ENCODE measurements at regions not wholly inside any gene's neighbourhood (a gene's known extent, or its start where the extent isn't known, plus 50 kb on each side); places are given as distances from the start of the nearest gene placed in this dataset.
"Not testable (repeated sequence)": the region's sequence is repeated elsewhere in the genome, so short reads cannot be mapped to it uniquely, and the experiment has no call there.

GRCh38 chr2:166381-166780 lies 97.5 kb downstream of the SH3YL1 start:
- peak; percentile 13 for DNase-seq

- DNase-seq: no peak
Observed at GRCh38 chr2:165530-165929, 98.3 kb downstream of the SH3YL1 start.

DNA sequence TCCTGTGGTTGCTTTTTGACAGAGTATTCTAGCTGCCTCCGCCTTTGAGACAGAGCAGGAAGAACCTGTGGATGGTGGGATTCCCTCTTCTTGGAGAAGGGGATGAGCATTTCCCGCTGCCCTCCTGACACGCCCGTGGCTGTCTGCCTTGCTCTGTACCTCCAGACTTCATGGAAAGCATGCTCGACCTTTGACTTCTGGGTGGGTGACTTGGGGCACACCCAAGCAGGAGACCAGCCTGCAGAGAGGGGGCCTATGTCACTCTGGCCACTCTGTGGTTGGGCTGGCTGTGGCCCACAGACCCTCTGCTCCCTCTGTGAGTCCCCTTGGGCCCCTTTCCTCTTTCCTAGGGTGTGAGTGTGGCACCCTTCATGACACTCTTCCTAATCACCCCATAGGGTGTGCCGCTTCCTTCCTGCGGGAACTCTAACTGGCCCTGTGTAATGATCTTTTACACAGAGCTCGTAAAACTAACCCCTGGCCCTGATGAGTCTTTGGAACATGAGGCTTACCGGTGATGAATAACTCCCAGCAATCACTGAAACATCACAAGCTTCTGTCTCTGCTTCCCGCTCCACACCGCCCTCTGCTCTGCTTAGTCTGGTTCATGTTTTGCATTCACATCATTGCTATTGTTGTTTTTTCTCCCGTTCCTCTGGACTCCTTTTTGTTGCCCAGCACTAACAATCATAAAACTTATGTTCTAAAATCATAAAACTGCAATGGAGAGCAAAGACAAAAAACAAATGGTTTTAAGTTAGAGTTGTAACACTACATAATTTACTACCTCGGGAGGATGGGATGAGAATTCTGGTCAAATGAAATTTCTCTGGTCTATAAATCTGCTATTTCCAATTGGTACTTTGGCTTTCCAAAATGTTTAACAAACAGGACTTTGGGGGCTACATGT lies 101.1 kb downstream of the SH3YL1 start:
- no peak for DNase-seq

DNA sequence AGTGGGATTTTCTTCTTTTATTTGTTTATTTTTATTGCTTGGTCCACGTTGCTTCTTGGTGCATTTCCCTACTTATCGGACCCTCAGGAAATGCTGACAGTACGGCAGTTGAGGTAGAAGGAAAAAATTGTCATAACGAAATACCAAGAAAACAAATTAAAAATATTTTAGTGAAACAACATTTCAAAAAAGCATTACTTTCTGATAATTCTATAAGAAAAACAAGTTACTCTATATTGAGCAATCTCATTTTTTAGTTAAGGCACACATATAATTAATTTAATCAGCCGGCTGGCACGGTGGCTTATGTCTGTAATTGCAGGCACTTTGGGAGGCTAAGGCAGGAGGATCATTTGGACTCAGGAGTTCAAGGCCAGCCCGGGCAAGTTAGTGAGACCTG lies 102.1 kb downstream of the SH3YL1 start:
- DNase-seq: no peak

DNA sequence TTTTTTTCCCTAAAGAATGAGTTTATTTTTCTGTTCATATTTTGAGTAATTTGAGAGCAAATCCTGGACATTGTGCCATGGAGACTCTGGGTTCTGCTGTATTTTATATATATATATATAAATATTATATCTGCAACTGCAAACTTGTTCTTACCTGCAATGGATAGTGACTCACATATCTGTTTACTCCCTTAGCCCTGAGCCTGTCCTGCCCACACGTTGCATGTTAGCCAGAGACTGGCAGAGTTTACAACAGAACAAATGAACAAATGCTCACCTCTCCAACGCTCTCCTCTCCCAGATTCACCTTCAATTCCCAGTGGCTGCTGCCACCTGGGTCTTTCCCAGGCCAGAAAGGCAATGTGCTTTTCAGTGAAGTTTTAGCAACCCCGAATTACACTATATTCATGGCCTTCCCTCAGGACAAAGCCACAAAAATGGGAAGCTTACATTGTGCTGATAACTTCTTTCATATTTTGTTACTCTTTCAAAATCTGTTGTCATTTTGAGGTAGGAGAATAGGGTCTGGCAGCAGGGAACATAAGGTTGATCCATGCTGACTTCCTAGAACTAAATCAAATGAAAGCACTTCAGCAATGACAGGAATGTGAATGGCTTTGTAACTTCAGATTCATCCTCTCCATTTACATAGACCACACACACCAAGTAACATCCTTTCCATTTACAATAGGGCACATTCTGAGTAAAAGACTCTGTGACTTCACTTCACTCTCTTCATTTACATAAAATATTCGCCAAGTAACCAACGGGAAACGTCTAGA lies 105.4 kb upstream of the FAM110C start:
- no peak for DNase-seq

DNA sequence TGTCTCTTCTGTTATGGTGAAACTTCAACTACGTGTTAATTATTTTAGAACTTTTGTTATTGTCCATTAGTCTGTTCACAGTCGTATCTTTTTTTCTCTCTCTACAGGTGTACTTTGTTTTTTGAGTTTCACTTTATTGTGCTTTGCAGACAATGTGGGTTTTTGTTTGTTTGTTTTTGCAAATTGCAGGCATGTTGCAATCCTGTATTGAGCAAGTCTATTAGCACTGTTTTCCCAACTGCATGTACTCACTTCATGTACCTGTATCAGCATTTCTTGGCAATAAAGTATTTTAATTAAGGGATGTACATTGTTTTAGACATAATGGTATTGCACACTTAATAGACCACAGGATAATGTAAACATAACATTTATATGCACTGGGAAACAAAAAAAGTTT lies 99.1 kb upstream of the FAM110C start:
- no peak for DNase-seq

DNA sequence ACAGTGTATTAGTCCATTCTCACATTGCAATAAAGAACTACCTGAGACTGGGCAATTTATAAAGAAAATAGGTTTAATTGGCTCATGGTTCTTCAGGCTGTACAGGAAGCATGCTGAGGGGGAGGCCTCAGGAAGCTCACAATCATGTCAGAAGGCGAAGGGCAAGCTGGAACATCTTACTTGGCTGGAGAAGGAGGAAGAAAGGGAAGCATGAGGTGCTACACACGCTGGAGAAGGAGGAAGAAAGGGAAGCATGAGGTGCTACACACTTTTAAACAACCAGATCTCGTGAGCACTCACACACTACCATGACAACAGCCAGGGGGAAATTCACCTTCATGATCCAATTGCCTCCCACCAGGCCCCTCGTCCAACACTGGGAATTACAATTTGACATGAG lies 95.3 kb upstream of the FAM110C start:
- DNase-seq: no peak

GRCh38 chr2:136666-137065 lies 90.4 kb upstream of the FAM110C start:
- no peak for DNase-seq

GRCh38 chr2:133675-134593 lies 87.6 kb upstream of the FAM110C start:
- no peak for DNase-seq

GRCh38 chr2:126769-127168 lies 80.5 kb upstream of the FAM110C start:
- not testable (repeated sequence) for DNase-seq

DNA sequence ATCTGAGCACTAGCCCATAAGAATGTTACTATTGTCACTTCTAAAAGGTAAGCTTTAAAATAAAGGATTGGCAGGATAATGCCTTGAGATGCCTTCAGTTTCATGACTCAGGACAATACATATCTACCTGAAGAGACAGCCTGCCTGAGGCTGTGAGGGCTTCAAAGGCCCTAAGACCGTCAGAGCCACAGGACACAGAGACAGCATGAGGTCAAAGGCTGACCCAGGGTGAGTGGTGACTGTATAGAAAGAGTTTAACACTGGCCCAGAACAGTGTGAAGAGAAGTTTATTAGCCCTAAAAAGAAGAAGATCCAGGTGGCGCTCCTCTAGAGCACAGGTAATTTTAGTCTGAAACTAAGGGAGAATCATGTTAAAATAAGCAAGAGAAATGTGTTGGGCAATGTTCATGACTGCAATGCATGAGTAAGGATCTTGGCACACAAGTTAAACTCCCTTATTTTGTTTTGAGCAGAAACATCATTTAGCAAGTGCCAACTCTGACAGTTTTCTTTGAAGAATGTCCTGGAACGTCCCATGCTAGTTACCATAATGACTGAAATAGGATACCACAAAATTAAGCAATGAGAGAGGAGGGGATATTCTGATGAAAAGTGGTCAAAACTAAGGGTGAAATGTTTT lies 78.1 kb upstream of the FAM110C start:
- no peak for DNase-seq

- DNase-seq: no peak
Observed at GRCh38 chr2:116953-117352, 70.6 kb upstream of the FAM110C start.

DNA sequence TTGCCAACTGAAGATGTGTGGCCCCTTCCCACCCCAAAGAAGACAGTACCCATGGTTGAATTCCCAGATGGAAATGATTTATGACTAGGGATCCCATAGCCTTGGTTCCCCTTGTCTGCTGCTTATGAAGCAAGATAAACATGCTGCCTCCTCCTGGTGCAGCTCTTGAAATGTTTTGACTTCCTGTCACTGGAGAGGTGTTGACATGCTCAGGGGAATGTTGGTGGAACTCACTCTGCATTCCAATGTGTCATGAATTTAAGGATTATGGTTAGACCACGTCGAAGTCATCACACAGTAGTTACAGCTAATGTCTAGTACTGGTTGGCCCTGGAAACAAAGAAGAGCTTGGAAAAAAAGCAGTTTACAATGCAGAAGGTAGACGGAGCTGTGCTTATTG lies 69.0 kb upstream of the FAM110C start:
- DNase-seq: no peak

- no peak for DNase-seq
Observed at GRCh38 chr2:114616-115015, 68.3 kb upstream of the FAM110C start.

- no peak for DNase-seq
Observed at GRCh38 chr2:109998-110397, 63.7 kb upstream of the FAM110C start.

GRCh38 chr2:108920-109809 lies 62.9 kb upstream of the FAM110C start:
- no peak for DNase-seq

DNA sequence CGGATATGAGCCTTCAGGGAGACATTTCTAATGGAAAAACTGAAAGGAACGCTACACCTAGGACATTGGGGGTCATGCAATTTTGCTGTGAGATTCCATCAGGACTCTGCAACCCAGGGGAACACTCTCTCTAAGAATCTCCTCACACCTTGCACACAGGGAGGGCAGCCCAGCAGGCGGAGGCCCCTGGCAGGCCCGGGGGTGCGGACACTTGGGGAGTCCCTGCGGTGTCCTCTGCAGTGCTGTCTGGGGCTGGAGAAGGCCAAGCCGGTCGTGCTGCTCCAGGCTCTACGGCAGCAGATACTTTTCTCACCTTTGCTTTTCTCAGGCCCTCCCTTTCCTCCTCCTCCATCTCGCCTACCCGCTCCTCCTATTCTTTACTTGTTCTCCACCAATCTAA lies 54.7 kb upstream of the FAM110C start:
- no peak for DNase-seq
